CD8-positive, alpha-beta memory T cell (primary cell): ENCODE measurements at regions not wholly inside any gene's neighbourhood (a gene's known extent, or its start where the extent isn't known, plus 50 kb on each side); places are given as distances from the start of the nearest gene placed in this dataset.
A peak's percentile ranks its signal among the peaks of the same experiment; 100 is the strongest.

Experiments
- CTCF ChIA-PET: fragments of 350-600 bp; sonication (Branson Sonifier 250); formaldehyde crosslinking; loops from one replicate; lab custom pipeline; 2021; ENCODE audit warnings: antibody characterized with exemption; lab: Charles Lee
- POLR2A ChIA-PET: fragments of 350-600 bp; sonication (Branson Sonifier 250); formaldehyde crosslinking; loops from one replicate; lab custom pipeline; 2021; ENCODE audit warnings: antibody characterized with exemption; lab: Charles Lee
- DNase-seq, 5 donors: peaks; one replicate each; pipeline versions ENCODE4 v3.0.0 to v3.0.0-alpha.2; 2020 to 2022; ENCODE audit warnings: mixed read lengths in 1 of 5
- H3K27ac ChIP-seq: one replicate; pipeline ENCODE4 v1.7.0; 2013; ENCODE audit warnings: low read depth, mild to moderate bottlenecking, low read length, moderate library complexity
- H3K27me3 ChIP-seq: 2 replicates; pipeline ENCODE4 v1.7.0; 2013; ENCODE audit warnings: low read length, mild to moderate bottlenecking; ENCODE audit not compliant: insufficient read depth, poor library complexity, severe bottlenecking
- H3K36me3 ChIP-seq: 2 replicates; pipeline ENCODE4 v1.7.0; 2013; ENCODE audit warnings: mild to moderate bottlenecking, low read length, moderate library complexity; ENCODE audit not compliant: insufficient read depth
- H3K4me1 ChIP-seq: 2 replicates; pipeline ENCODE4 v1.7.0; 2013; ENCODE audit warnings: mild to moderate bottlenecking, low read length, moderate library complexity; ENCODE audit not compliant: insufficient read depth
- H3K4me3 ChIP-seq: 2 replicates; pipeline ENCODE4 v1.7.0; 2013; ENCODE audit warnings: mild to moderate bottlenecking, low read length
- H3K9me3 ChIP-seq: 2 replicates; pipeline ENCODE4 v1.7.0; 2013; ENCODE audit warnings: mild to moderate bottlenecking, low read length
- H3K27ac Mint-ChIP-seq, 8 donors: one replicate each; pipeline ENCODE4 v1.8.0; 2020 to 2021; ENCODE audit warnings: mixed read lengths in 8 of 8, mild to moderate bottlenecking in 6 of 8, inconsistent platforms in 3 of 8, moderate library complexity in 3 of 8
- H3K27me3 Mint-ChIP-seq, 2 donors: one replicate each; pipeline ENCODE4 v1.8.0; 2020 to 2021; ENCODE audit warnings: mixed read lengths in 2 of 2, mild to moderate bottlenecking in 1 of 2, moderate library complexity in 1 of 2
- H3K36me3 Mint-ChIP-seq, 3 donors: one replicate each; pipeline ENCODE4 v1.8.0; 2020 to 2021; ENCODE audit warnings: mixed read lengths in 3 of 3, inconsistent platforms in 1 of 3, mild to moderate bottlenecking in 1 of 3
- H3K4me1 Mint-ChIP-seq, 3 donors: one replicate each; pipeline ENCODE4 v1.8.0; 2020 to 2021; ENCODE audit warnings: mixed read lengths in 3 of 3, inconsistent platforms in 1 of 3, mild to moderate bottlenecking in 1 of 3
- H3K4me3 Mint-ChIP-seq, 7 donors: one replicate each; pipeline ENCODE4 v1.8.0; 2020 to 2021; ENCODE audit warnings: mixed read lengths in 7 of 7, mild to moderate bottlenecking in 6 of 7, moderate library complexity in 4 of 7, inconsistent platforms in 2 of 7
- H3K9me3 Mint-ChIP-seq, 5 donors: one replicate each; pipeline ENCODE4 v1.8.0; 2020 to 2022; ENCODE audit warnings: mixed read lengths in 5 of 5, mild to moderate bottlenecking in 3 of 5, moderate library complexity in 2 of 5, inconsistent platforms in 1 of 5

- Mint-ChIP-seq H3K4me3 (no peak overlapping the region), H3K36me3 (no peaks in the 10 kb centered on the region), H3K9me3 (no peaks in the 10 kb centered on the region), H3K27ac (peak overlapping the region in 1 of 8 donors; percentile 42), H3K4me1 (no peaks in the 10 kb centered on the region), H3K27me3 (peaks cover 14 to 16% of the 10 kb centered on the region in 2 donors)
- ChIA-PET POLR2A (no interaction called here), CTCF (no interaction called here)
- no peaks in the 10 kb centered on the region for H3K27me3 ChIP-seq
- no peak for DNase-seq
- H3K4me1 ChIP-seq = no peaks in the 10 kb centered on the region
- no peaks in the 10 kb centered on the region for H3K36me3 ChIP-seq
- H3K27ac ChIP-seq = no peak overlapping the region
- no peak overlapping the region for H3K4me3 ChIP-seq
- no peaks in the 10 kb centered on the region for H3K9me3 ChIP-seq
Observed at GRCh38 chr18:8962855-8963635, 139.5 kb upstream of the NDUFV2 start.

- Histone ChIP-seq H3K9me3 (no peaks in the 10 kb centered on the region), H3K4me1 (no peaks in the 10 kb centered on the region), H3K27ac (no peak overlapping the region), H3K27me3 (no peaks in the 10 kb centered on the region), H3K4me3 (no peak overlapping the region), H3K36me3 (no peaks in the 10 kb centered on the region)
- Mint-ChIP-seq H3K9me3 (no peaks in the 10 kb centered on the region), H3K4me3 (no peak overlapping the region), H3K36me3 (no peaks in the 10 kb centered on the region), H3K4me1 (no peaks in the 10 kb centered on the region), H3K27ac (no peak overlapping the region), H3K27me3 (peaks cover 13 to 18% of the 10 kb centered on the region in 2 donors)
- POLR2A ChIA-PET = no interaction called here
- CTCF ChIA-PET = no interaction called here
- no peak for DNase-seq
Observed at GRCh38 chr18:8963876-8964275, 138.6 kb upstream of the NDUFV2 start.

- H3K4me1 ChIP-seq = no peaks in the 10 kb centered on the region
- no peak for DNase-seq
- no peaks in the 10 kb centered on the region for H3K9me3 ChIP-seq
- H3K4me3 ChIP-seq = no peak overlapping the region
- no peaks in the 10 kb centered on the region for H3K4me1 Mint-ChIP-seq
- ChIA-PET CTCF (no interaction called here), POLR2A (no interaction called here)
- no peak overlapping the region for H3K4me3 Mint-ChIP-seq
- no peaks in the 10 kb centered on the region for H3K36me3 ChIP-seq
- H3K9me3 Mint-ChIP-seq = no peaks in the 10 kb centered on the region
- H3K27me3 ChIP-seq = no peaks in the 10 kb centered on the region
- no peaks in the 10 kb centered on the region for H3K36me3 Mint-ChIP-seq
- peaks cover 10 to 13% of the 10 kb centered on the region in 2 donors for H3K27me3 Mint-ChIP-seq
- no peak overlapping the region for H3K27ac Mint-ChIP-seq
- no peak overlapping the region for H3K27ac ChIP-seq
Observed at GRCh38 chr18:8965398-8965797, 137.1 kb upstream of the NDUFV2 start.

DNA sequence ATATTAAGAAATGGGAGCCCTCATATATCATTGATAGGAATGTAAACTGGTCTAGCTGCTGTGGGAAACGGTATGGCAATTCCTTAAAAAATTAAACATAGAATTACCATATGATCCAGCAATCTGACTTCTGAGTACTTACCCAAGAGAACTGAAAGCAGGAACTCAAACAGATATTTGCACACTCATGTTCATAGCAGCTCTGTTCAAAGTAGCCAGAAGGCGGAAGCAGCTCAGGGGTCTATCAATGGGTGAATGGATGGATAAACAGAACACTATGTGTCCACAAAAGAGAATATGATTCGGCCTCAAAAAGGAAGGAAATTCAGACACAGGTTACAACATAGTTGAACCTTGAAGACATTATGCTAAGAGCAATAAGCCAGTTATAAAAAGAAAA is 135.7 kb upstream of the NDUFV2 start:
- CTCF ChIA-PET = no interaction called here
- H3K36me3 Mint-ChIP-seq = no peaks in the 10 kb centered on the region

DNA sequence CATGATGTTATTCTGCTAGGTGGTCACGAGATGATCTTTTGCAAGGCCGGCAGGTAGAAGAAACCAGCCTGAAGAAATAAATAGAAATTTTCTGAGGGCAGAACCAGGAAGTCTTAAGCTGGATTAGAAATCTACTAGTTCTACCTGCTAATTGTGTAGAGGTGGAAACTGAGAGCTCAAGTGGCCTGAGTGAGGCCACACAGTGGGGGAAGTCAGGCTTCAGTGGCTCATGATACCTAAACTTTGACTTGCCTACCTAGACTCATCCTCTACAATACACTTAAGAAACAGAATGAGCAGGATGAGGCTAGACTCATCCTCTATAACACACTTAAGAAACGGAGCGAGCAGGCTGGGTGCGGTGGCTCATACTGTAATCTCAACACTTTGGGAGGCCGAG is 134.9 kb upstream of the NDUFV2 start:
- no peaks in the 10 kb centered on the region for H3K27me3 ChIP-seq
- H3K4me1 ChIP-seq = no peaks in the 10 kb centered on the region
- no peaks in the 10 kb centered on the region for H3K9me3 ChIP-seq
- CTCF ChIA-PET = interaction anchor here (1.4 kb wide), 1 partner anchor 21 kb away, joined by 3 read pairs; no protein-coding TSS in a partner anchor
- Mint-ChIP-seq H3K36me3 (no peaks in the 10 kb centered on the region), H3K27me3 (peaks cover 10 to 23% of the 10 kb centered on the region in 2 donors), H3K9me3 (no peaks in the 10 kb centered on the region), H3K4me1 (no peaks in the 10 kb centered on the region), H3K27ac (no peak overlapping the region), H3K4me3 (no peak overlapping the region)
- no peak for DNase-seq
- no peak overlapping the region for H3K4me3 ChIP-seq
- POLR2A ChIA-PET = no interaction called here
- no peak overlapping the region for H3K27ac ChIP-seq
- H3K36me3 ChIP-seq = no peaks in the 10 kb centered on the region

More for the DNA sequence above, 135.7 kb upstream of the NDUFV2 start:
- POLR2A ChIA-PET = no interaction called here
- H3K27ac Mint-ChIP-seq = no peak overlapping the region
- H3K9me3 ChIP-seq = no peaks in the 10 kb centered on the region
- no peaks in the 10 kb centered on the region for H3K4me1 Mint-ChIP-seq
- H3K27ac ChIP-seq = no peak overlapping the region
- H3K27me3 ChIP-seq = no peaks in the 10 kb centered on the region
- no peak for DNase-seq
- H3K4me3 ChIP-seq = no peak overlapping the region
- H3K4me3 Mint-ChIP-seq = no peak overlapping the region
- no peaks in the 10 kb centered on the region for H3K9me3 Mint-ChIP-seq
- no peaks in the 10 kb centered on the region for H3K36me3 ChIP-seq
- H3K4me1 ChIP-seq = no peaks in the 10 kb centered on the region
- H3K27me3 Mint-ChIP-seq = peaks cover 10 to 21% of the 10 kb centered on the region in 2 donors

DNA sequence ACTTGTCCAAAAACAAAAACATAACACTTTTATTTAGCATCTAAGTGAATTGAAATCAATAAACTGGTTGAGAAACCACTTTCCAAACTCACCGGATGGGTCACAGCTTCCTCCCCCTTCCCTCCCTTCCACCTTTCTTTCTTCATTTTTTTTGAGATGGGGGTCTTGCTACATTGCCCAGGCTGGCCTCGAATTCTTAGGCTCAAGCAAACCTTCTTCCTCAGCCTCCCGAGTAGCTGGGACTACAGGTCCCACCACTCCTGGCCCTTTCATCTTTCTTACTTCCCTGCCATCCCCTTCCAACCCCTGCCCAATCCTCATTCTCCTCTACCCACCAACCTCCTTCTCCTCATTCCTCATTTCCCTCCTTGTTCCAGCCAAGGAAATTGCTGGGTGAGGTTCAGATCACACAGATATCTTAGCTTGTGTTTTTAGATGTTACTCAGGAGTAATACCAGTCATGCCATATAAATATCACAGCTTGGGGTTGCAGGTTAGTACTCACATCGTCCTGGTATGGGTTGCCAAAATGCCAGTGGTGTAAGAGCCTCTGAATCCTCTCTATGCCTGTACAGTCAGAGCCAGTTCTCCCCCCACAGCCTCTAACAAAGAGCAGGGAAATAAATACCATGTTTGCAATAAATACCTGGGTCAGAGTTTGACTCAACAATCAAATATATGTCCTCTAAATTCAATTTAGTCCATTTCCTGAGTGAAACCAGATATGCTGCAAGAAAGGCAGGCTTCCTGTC is 132.7 kb upstream of the NDUFV2 start:
- Histone ChIP-seq H3K4me3 (no peak overlapping the region), H3K4me1 (no peaks in the 10 kb centered on the region), H3K27ac (no peak overlapping the region), H3K36me3 (no peaks in the 10 kb centered on the region), H3K9me3 (no peaks in the 10 kb centered on the region), H3K27me3 (no peaks in the 10 kb centered on the region)
- Mint-ChIP-seq H3K9me3 (peaks cover 0 to 4% (median 3%) of the 10 kb centered on the region in 5 donors), H3K4me1 (no peaks in the 10 kb centered on the region), H3K4me3 (no peak overlapping the region), H3K36me3 (no peaks in the 10 kb centered on the region), H3K27me3 (peaks cover 26 to 29% of the 10 kb centered on the region in 2 donors), H3K27ac (no peak overlapping the region)
- DNase-seq = no peak
- ChIA-PET CTCF (no interaction called here), POLR2A (no interaction called here)

- peaks cover 26 to 27% of the 10 kb centered on the region in 2 donors for H3K27me3 Mint-ChIP-seq
Observed at GRCh38 chr18:8970843-8971242, 131.7 kb upstream of the NDUFV2 start.

DNA sequence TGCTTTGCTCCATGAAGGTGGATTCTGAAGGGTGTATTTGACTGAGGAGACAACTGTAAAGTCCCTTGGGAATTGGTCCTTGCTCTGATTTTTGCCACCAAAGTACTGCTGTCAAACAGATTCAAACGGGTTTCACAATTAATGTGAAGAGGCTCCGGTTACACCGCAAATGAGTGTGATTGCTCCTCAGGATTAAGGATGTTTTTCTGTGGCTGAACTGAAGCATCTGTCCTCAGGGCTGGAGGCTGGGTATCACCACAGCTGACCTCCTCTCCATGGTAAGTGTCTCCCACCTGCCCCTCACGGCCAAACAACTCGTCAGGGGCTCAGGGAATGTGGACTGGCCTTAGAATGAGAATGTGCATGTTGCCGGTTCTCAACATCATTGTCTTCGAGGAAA is 130.4 kb upstream of the NDUFV2 start:
- Histone ChIP-seq H3K4me3 (no peak overlapping the region), H3K36me3 (no peaks in the 10 kb centered on the region), H3K9me3 (no peaks in the 10 kb centered on the region), H3K27me3 (no peaks in the 10 kb centered on the region), H3K4me1 (no peaks in the 10 kb centered on the region), H3K27ac (no peak overlapping the region)
- Mint-ChIP-seq H3K27me3 (peaks cover 22 to 26% of the 10 kb centered on the region in 2 donors), H3K4me3 (no peak overlapping the region), H3K27ac (no peak overlapping the region), H3K4me1 (no peaks in the 10 kb centered on the region), H3K9me3 (peaks cover 0 to 4% (median 3%) of the 10 kb centered on the region in 5 donors), H3K36me3 (no peaks in the 10 kb centered on the region)
- POLR2A ChIA-PET = no interaction called here
- DNase-seq = no peak
- CTCF ChIA-PET = no interaction called here

More at GRCh38 chr18:8970843-8971242, 131.7 kb upstream of the NDUFV2 start:
- H3K4me1 ChIP-seq = no peaks in the 10 kb centered on the region
- H3K4me3 ChIP-seq = no peak overlapping the region
- no peak for DNase-seq
- CTCF ChIA-PET = no interaction called here
- no peaks in the 10 kb centered on the region for H3K4me1 Mint-ChIP-seq
- H3K27ac ChIP-seq = no peak overlapping the region
- H3K9me3 Mint-ChIP-seq = peaks cover 0 to 4% (median 3%) of the 10 kb centered on the region in 5 donors
- no peak overlapping the region for H3K27ac Mint-ChIP-seq
- H3K36me3 ChIP-seq = no peaks in the 10 kb centered on the region
- no peaks in the 10 kb centered on the region for H3K36me3 Mint-ChIP-seq
- POLR2A ChIA-PET = no interaction called here
- no peaks in the 10 kb centered on the region for H3K9me3 ChIP-seq
- H3K27me3 ChIP-seq = no peaks in the 10 kb centered on the region
- no peak overlapping the region for H3K4me3 Mint-ChIP-seq
